MM.1S (cell line): ENCODE measurements at regions not wholly inside any gene's neighbourhood (a gene's known extent, or its start where the extent isn't known, plus 50 kb on each side); places are given as distances from the start of the nearest gene placed in this dataset.

Source experiments
- DNase-seq: peaks from one replicate; pipeline ENCODE4 v3.0.0-alpha.2; 2015
- H2AFZ ChIP-seq: fragments of 300-600 bp; sonication (generic); 2 replicates; pipeline ENCODE4 v1.6.0; 2016; ENCODE audit warnings: antibody characterized with exemption, low read length
- H3F3A ChIP-seq: fragments of 300-600 bp; sonication (generic); 2 replicates; pipeline ENCODE4 v1.6.1; 2016; ENCODE audit warnings: mild to moderate bottlenecking, antibody characterized with exemption, low read length, moderate library complexity, mixed read lengths; ENCODE audit not compliant: insufficient read depth
- H3K27ac ChIP-seq: fragments of 300-600 bp; sonication (generic); 2 replicates; pipeline ENCODE4 v1.5.1; 2016; ENCODE audit warnings: mild to moderate bottlenecking, low read length
- H3K27me3 ChIP-seq: fragments of 300-600 bp; sonication (generic); replicated peaks from 2 replicates; pipeline ENCODE4 v1.6.0; 2016; ENCODE audit warnings: low read length; ENCODE audit not compliant: insufficient read depth
- H3K36me3 ChIP-seq: fragments of 300-600 bp; sonication (generic); replicated peaks from 2 replicates; pipeline ENCODE4 v1.6.1; 2016; ENCODE audit warnings: mild to moderate bottlenecking, low read length, mixed read lengths; ENCODE audit not compliant: insufficient read depth
- H3K4me1 ChIP-seq: fragments of 300-600 bp; sonication (generic); 2 replicates; pipeline ENCODE4 v1.6.1; 2016; ENCODE audit warnings: low read length, mixed read lengths
- H3K4me2 ChIP-seq: fragments of 300-600 bp; sonication (generic); 2 replicates; pipeline ENCODE4 v1.6.0; 2016; ENCODE audit warnings: low read depth, low read length
- H3K4me3 ChIP-seq: fragments of 300-600 bp; sonication (generic); 2 replicates; pipeline ENCODE4 v1.5.1; 2016; ENCODE audit warnings: low read length, mixed read lengths
- H3K79me2 ChIP-seq: fragments of 300-600 bp; sonication (generic); 2 replicates; pipeline ENCODE4 v1.6.1; 2016; ENCODE audit warnings: mixed run types, low read length, mixed read lengths
- H3K9ac ChIP-seq: fragments of 300-600 bp; sonication (generic); 2 replicates; pipeline ENCODE4 v1.6.1; 2016; ENCODE audit warnings: low read length, mixed read lengths
- H3K9me2 ChIP-seq: fragments of 300-600 bp; sonication (generic); replicated peaks from 2 replicates; pipeline ENCODE4 v1.6.1; 2016; ENCODE audit warnings: mild to moderate bottlenecking, low read length, mixed read lengths; ENCODE audit not compliant: insufficient read depth
- H3K9me3 ChIP-seq: fragments of 300-600 bp; sonication (generic); replicated peaks from 2 replicates; pipeline ENCODE4 v1.6.1; 2016; ENCODE audit warnings: mild to moderate bottlenecking, low read length, mixed read lengths; ENCODE audit not compliant: insufficient read depth
- H4K20me1 ChIP-seq: fragments of 300-600 bp; sonication (generic); 2 replicates; pipeline ENCODE4 v1.6.1; 2016; ENCODE audit warnings: mild to moderate bottlenecking, low read length, moderate library complexity, mixed read lengths; ENCODE audit not compliant: insufficient read depth
- CTCF ChIP-seq: fragments of 300-600 bp; sonication (generic); IDR thresholded peaks from 2 replicates; pipeline ENCODE4 v1.5.1; 2016; ENCODE audit warnings: antibody characterized with exemption, low read length, mixed read lengths
- EZH2 ChIP-seq: fragments of 300-600 bp; sonication (generic); optimal IDR thresholded peaks from 2 replicates; pipeline ENCODE3; 2017; ENCODE audit warnings: low read depth, mild to moderate bottlenecking, antibody characterized with exemption, low read length, mixed read lengths
- EZH2phosphoT487 ChIP-seq: fragments of 300-600 bp; sonication (generic); IDR thresholded peaks from 2 replicates; pipeline ENCODE4 v1.6.1; 2018; ENCODE audit warnings: antibody characterized with exemption, low read length

DNA sequence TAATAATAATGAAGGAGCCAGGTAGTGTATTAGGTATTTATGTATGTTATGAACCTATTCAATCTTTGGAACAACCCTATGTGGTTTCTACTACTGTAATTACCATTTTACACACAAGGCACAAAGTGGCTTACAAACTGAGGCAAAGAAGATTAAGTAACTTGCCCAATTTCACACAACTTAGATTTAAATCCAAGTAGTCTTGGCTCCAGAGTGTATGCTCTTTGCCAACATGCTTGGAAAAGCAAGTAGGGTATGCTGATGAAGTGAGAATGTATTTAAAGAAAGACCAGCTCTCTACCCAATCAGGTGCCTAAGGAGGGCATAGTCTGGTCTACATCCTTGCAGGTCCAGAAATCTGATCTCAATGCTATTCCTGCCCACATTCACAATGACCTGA, 463.2 kb downstream of the METTL15 start:
- no peaks in the 10 kb centered on the region for H3K9me3 ChIP-seq
- no peaks in the 10 kb centered on the region for H3K36me3 ChIP-seq
- H3K9ac ChIP-seq, result no peak overlapping the region
- TF ChIP-seq CTCF (no peak), EZH2phosphoT487 (no peak), EZH2 (no peak)
- H3K27me3 ChIP-seq, result no peaks in the 10 kb centered on the region
- H3K4me2 ChIP-seq, result no peak overlapping the region
- no peak overlapping the region for H3K27ac ChIP-seq
- H4K20me1 ChIP-seq, result no peaks in the 10 kb centered on the region
- no peaks in the 10 kb centered on the region for H3K79me2 ChIP-seq
- no peak for DNase-seq
- no peaks in the 10 kb centered on the region for H3K4me1 ChIP-seq
- H3F3A ChIP-seq, result no peaks in the 10 kb centered on the region
- no peaks in the 10 kb centered on the region for H3K9me2 ChIP-seq
- H3K4me3 ChIP-seq, result no peak overlapping the region
- no peak overlapping the region for H2AFZ ChIP-seq

- Histone ChIP-seq H3K36me3 (no peaks in the 10 kb centered on the region), H3K27me3 (no peaks in the 10 kb centered on the region), H4K20me1 (no peaks in the 10 kb centered on the region), H3K9ac (no peak overlapping the region), H3K27ac (no peak overlapping the region), H3K4me2 (no peak overlapping the region), H3F3A (no peaks in the 10 kb centered on the region), H3K9me2 (no peaks in the 10 kb centered on the region), H2AFZ (no peak overlapping the region), H3K79me2 (no peaks in the 10 kb centered on the region), H3K4me1 (no peaks in the 10 kb centered on the region), H3K9me3 (no peaks in the 10 kb centered on the region), H3K4me3 (no peak overlapping the region)
- TF ChIP-seq EZH2 (no peak), EZH2phosphoT487 (no peak)
- no peak for DNase-seq
These were observed 460.9 kb downstream of the METTL15 start for GRCh38 chr11:28569106-28569505.

GRCh38 chr11:28566339-28567089, 458.3 kb downstream of the METTL15 start:
- Histone ChIP-seq H3K9ac (no peak overlapping the region), H3F3A (no peaks in the 10 kb centered on the region), H2AFZ (no peak overlapping the region), H3K27me3 (no peaks in the 10 kb centered on the region), H3K79me2 (no peaks in the 10 kb centered on the region), H4K20me1 (no peaks in the 10 kb centered on the region), H3K27ac (no peak overlapping the region), H3K4me3 (no peak overlapping the region), H3K9me3 (no peaks in the 10 kb centered on the region), H3K36me3 (no peaks in the 10 kb centered on the region), H3K4me1 (no peaks in the 10 kb centered on the region), H3K9me2 (no peaks in the 10 kb centered on the region), H3K4me2 (no peak overlapping the region)
- DNase-seq, result no peak
- no peak for TF ChIP-seq CTCF
- TF ChIP-seq EZH2phosphoT487, result no peak
- TF ChIP-seq EZH2, result no peak

- H3K4me3 ChIP-seq, result no peak overlapping the region
- H3K27ac ChIP-seq, result no peak overlapping the region
- H3K4me1 ChIP-seq, result no peaks in the 10 kb centered on the region
- H3K79me2 ChIP-seq, result no peaks in the 10 kb centered on the region
- no peak for DNase-seq
- H3K9ac ChIP-seq, result no peak overlapping the region
- H4K20me1 ChIP-seq, result no peaks in the 10 kb centered on the region
- H3F3A ChIP-seq, result no peaks in the 10 kb centered on the region
- H3K4me2 ChIP-seq, result no peak overlapping the region
- H3K36me3 ChIP-seq, result no peaks in the 10 kb centered on the region
- H3K9me3 ChIP-seq, result no peaks in the 10 kb centered on the region
- H2AFZ ChIP-seq, result no peak overlapping the region
- TF ChIP-seq CTCF, result no peak
- no peak for TF ChIP-seq EZH2
- no peak for TF ChIP-seq EZH2phosphoT487
- H3K9me2 ChIP-seq, result no peaks in the 10 kb centered on the region
- no peaks in the 10 kb centered on the region for H3K27me3 ChIP-seq
These were observed 451.3 kb downstream of the METTL15 start for GRCh38 chr11:28559492-28559891.
